ENCODE measurements at regions not wholly inside any gene's neighbourhood (a gene's known extent, or its start where the extent isn't known, plus 50 kb on each side); places are given as distances from the start of the nearest gene placed in this dataset.

GRCh38 chr3:99176169-99176964 lies 274.9 kb upstream of the DCBLD2 start:
- DNase-seq, result no peak

- no peak for DNase-seq
Observed at GRCh38 chr3:99175276-99175812, 273.8 kb upstream of the DCBLD2 start.

DNA sequence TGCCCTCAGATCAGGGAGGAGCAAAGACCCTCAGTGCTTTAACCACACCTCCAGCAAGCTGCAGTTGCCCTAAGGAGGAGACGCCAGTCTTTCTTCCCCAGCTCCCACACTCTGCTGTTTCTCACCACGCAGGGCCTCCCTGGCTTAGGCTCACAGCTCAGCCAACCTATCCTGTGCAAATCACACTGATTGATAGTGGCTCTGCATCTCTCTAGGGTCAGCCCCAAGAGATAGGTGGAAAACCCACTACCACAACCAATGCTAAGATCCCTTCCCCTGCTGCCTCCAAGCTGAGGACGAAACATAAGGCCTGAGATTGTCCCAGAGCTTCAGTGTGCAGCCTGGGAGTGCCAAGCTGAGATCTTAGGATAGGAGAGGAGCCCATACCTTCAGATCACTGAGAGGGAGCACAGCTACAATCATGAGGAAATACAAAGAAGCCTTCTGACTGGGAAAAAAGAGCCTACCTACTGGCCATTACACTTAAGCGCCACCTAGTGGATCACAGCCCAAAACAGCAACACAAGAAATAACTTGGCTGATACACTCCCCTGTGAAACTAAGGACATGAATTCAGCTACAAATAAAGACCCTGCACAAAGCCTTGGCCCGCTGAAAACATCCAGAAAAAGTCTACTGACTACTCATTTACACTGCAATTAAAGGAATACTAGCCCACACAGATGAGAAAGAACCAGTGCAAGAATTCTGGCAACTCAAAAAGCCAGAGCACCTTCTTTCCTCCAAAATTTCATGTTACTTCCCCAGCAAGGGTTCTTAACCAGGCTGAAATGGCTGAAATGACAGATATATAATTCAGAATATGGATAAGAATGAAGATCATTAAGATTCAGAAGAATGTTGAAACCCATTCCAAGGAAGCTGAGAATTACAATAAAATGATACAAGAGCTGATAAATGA lies 271.5 kb upstream of the DCBLD2 start:
- peak; percentile 45 for DNase-seq

DNA sequence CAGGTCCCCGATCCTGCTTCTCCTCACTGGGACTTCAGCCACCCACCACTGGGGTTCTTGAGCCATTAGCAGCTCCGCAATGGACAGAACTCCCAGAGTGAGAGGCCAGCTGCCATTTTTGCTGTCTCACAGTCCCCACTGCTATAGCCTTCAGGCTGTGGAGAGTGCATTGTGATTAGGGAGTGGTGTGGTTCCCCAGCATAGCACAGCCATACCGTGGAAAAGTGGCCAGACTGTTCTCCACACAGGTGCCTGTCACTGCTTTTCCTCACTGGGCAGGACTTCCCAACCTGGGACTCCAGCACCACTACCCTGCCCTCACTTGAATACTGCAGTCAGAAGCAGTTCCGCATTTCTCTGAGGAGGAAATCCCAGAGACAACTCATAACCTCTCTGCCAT lies 270.3 kb upstream of the DCBLD2 start:
- no peak for DNase-seq

- DNase-seq, result no peak
Observed at GRCh38 chr3:99170867-99171517, 269.5 kb upstream of the DCBLD2 start.

GRCh38 chr3:99167071-99167470 lies 265.6 kb upstream of the DCBLD2 start:
- no peak for DNase-seq

DNA sequence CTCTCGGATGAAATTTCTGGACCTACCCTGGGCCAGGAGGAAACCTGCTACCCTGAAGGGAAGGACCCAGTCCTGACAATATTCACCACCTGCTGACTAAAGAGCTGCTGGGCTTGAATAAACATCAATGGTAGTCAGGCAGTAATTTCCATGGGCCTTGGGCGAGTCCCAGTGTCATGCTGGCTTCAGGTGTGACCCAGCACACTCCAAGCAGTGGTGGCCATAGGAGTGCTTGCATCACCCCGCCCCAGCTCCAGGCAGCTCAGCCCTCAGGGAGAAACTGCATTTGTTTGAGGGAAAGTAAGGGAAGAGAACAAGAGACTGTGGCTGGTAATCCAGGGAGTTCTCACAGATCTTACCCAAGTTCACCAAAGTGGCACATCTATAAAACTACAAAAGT lies 261.8 kb upstream of the DCBLD2 start:
- DNase-seq, result no peak

DNA sequence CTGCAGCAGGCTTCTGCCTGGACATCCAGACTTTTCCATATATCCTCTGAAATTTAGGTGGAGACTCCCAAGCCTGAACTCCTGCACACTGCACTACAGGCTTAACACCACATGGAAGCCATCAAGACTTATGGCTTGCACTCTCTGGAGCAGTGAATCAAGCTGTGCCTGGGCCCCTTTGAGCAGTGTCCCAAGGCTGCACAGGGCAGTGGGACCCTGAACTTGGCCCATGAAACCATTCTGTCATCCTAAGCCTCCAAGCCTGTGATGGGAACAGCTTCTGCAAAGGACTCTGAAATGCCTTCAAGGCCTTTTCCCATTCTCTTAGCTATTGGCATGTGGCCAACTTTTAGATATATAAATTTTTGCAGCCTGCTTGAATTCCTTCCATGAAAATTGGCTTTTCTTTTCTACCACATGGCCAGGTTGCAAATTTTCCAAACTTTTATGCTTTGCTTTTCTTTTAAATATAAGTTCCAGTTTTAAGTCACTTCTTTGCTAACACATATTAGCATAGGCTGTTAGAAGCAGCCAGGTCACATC lies 257.8 kb upstream of the DCBLD2 start:
- no peak for DNase-seq

DNA sequence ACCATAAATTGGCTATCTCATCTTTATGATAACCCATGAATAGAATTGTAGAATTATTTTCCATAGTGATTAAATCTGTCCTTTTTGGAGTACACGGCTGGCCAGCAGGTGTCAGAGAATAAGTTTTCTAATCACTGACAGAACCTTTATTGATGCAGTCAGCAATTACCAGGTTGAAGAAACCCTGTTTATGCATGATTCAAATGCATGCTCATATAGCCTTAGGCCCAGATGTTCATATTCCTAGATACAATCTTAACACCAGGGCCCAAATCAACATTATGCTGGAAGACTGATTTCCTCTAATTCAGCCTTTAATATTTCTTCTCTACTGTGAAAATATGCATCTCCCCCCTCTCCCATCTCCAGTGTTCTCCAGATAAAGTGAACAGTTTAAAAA lies 243.5 kb upstream of the DCBLD2 start:
- DNase-seq, result no peak

DNA sequence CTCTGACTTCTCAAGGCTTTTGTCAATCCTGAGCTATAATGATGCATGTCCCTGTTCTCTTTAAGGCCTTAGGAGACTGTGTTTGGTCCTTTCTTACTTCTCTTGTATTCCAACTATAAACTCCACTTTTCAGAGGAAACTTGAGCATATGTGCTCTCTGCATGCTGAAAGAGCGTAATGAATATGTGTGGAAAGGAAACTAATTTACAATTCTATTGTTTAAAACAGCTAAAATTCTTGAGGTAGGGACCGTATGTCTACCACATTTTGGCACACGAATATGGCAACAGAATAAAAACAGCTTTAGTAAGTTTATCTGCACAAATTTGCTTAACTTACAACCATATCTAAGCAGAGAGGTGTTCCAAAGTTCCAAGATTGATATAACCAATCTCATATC lies 242.0 kb upstream of the DCBLD2 start:
- DNase-seq, result no peak

- no peak for DNase-seq
Observed at GRCh38 chr3:99134986-99135385, 233.5 kb upstream of the DCBLD2 start.

GRCh38 chr3:99131876-99132275 lies 230.4 kb upstream of the DCBLD2 start:
- no peak for DNase-seq

DNA sequence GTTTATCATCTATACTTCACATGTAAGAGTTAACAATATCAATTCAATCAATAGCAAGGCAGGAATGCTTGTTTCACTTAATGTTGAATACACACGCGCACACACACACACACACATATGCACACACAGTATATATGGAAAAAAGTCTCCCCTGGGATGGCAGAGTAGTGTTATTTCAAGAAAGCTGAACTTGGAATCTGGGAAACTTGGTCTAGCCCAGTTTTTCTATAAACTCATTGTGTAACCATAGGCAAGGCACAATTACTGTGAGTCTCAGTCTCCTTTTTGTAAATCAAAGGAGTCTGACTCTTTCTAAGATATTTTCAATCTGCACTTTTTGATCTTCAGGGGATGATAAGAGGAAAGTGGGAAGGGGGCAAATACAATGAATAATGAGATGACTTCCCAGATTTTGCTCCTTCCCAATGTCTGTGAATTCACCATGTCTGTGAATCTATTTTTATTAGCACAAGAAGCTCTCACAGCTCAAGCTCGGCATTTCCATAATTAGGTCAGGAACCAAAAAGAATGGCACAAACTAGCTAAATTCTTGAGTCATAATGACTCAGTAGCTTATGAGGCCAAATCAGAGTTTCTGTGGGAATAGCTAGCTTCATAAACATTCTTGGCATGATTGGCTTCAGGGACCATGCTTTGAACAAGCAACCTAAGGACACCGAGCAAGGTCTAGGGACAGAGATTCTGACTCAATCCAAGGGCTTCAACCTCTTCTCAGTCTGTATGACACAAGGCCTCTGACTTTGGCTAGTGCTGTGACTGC lies 227.4 kb upstream of the DCBLD2 start:
- no peak for DNase-seq

- DNase-seq, result no peak
Observed at GRCh38 chr3:99128235-99128634, 226.7 kb upstream of the DCBLD2 start.

DNA sequence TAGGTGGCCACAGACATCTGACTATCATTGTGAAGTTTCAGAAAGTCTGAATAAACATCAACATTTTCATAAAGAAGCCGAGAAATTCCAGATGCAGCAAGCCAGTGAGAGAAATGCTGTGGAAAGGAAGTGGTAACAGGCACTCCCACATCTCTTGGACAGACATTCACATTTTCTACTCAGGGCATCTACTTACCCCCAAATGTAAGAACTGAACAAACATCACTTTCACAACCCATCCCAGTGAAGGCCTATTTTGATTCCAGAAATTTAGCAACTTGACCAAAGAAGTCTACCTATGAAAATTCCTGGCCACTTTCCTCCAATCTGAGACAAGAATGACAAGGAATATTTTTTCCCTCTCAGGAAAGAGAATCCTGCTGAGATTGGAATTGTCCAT lies 224.8 kb upstream of the DCBLD2 start:
- no peak for DNase-seq

DNA sequence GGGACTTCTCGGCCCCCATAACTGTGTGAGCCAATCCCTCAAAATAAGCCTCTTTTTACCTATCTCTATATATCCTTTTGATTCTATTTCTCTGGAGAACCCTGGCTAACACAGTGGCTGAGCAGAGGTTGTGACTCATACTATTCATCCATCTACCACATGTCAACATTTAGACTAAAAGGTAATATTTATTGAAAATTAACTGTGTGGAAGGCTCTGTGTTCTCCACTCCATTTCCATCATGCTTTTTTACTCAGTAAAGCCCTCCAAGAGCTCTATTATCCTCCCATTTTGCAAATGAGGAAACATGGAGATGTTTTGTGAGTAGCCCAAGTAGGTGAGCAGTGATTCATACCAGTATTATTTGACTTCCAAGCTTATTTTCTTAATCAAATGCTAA lies 217.9 kb upstream of the DCBLD2 start:
- DNase-seq, result no peak

DNA sequence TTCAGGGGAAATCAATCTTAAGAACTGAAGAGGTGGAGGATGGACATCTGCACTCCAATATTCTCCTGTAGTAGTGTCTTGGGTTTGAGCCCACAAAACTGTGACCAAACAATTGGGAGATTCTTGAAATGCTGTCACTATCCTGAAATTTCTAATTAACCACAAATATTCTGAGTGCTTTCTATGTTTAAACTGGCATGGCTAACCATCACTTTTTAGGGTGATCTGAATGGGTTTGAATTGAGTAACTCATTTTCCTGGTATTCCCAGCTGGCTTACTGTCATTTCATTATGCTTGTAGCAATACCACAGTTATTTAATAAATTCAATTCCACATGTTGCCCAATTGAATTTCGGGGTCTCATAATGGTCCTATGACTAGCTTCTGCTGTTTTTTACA lies 216.9 kb upstream of the DCBLD2 start:
- DNase-seq, result no peak

DNA sequence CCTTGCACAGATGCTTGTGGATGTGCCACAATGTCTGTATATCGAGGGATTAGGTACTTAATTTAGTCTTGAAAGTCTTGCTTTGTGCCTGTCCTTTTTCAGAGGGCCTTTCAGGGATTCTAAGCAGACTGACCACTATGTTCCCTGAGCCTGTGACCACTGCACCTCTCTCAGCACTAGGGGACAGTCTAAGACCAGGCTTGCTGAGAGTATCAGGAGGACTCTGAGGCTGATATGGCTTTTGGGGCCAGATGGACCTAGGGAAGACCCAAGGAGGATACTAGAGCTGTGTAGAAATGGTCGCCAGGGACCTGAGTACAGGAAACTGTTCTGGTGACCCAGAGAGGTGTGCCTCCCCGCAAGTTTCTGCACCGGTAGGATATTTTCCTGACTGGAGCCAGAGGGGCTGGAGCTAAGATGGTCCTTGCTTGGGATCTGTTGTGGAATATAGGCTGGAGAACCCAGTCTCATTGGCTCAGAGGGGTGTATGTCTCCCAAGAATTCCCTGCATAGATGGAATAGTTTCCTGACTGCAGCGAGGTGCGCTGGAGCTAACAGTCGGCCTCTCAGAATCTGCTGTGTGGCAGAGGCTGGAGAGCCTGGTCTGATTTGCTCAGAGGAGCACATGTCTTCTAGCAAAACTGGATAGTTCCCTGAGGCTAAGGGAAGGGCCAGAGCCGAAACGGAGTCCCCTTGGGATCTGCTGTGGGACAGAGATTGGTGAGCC lies 213.2 kb upstream of the DCBLD2 start:
- DNase-seq, result no peak

DNA sequence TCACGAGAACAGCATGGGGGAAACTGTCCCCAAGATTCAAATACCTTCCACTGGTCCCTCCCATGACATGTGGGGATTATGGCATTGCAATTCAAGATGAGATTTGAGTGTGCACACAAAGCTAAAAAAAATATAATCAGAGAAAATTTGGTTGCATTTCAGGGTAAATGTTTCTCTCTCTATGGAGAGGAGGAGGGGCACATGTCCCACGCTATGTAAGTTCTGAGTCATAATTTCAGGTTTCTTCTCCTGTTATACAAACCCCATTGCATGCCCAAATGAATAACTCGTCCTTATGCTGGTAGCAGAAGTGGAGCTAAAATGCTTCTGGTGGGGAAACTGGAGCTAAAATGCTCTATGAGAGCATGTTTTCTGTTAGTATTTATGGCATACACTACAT lies 209.7 kb upstream of the DCBLD2 start:
- no peak for DNase-seq

DNA sequence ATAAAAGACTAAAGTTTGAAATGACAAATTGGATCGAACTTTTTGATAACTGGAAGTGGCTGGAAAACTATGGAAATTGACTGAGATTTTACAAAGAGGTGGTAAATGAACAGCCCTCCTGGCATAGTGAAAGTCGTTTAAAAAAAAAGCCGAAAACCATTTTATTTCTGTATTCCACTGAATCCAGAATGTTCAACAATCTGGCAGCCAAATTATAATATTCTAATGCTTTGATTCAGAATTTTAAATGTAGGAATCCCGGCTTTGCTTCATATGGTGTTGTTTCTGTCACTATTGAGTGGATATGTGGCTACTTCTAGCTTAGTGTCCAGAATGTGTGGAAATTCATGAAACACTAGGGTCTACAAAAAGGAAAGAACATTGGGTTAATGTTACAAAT lies 208.9 kb upstream of the DCBLD2 start:
- DNase-seq, result no peak

- no peak for DNase-seq
Observed at GRCh38 chr3:99108508-99108907, 207.0 kb upstream of the DCBLD2 start.

DNA sequence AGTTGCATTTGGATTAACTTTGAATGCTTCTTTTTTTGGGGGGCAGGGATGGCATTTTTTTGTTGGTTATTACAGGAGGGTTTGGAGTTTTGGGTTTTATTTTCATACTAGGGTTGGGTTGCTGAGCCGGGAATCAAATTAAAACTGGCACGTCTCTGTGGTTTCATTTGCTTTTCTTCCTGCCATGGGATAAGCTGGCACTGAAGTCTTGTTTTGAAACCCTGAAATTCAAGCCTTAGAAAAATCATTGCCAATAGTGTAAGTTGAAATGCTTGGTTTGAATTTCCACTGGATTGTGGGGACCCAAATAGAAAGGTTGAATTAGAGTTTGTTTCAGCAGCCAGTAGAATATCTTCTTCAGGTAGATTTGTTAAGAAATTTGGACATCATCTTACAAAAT lies 193.1 kb upstream of the DCBLD2 start:
- DNase-seq, result no peak
